Right lobe of liver (tissue), 6 donors: ENCODE measurements at regions not wholly inside any gene's neighbourhood (a gene's known extent, or its start where the extent isn't known, plus 50 kb on each side); places are given as distances from the start of the nearest gene placed in this dataset.
"Not testable (repeated sequence)": the region's sequence is repeated elsewhere in the genome, so short reads cannot be mapped to it uniquely, and the experiment has no call there.

ENCODE experiments used
- ATAC-seq, 4 donors: fragments of 200-7000 bp; cut with Tn5 transposase; one replicate each; pipeline ENCODE4 v1.9.1; 2020; ENCODE audit warnings: mild to moderate bottlenecking in 4 of 4, moderate library complexity in 4 of 4
- DNase-seq, 3 donors: peaks; one replicate each; pipeline ENCODE4 v3.0.0-alpha.2; 2020
- H3K27ac ChIP-seq, 3 donors: fragments of 200-600 bp; one replicate each; pipeline ENCODE4 v1.8.0; 2022
- H3K27me3 ChIP-seq, 2 donors: fragments of 200-600 bp; one replicate each; pipeline ENCODE4 v1.8.0; 2022
- H3K36me3 ChIP-seq, 4 donors: fragments of 200-600 bp; sonication (generic) in 1 of 4; one replicate each; pipeline versions ENCODE4 v1.5.1 to v1.8.0; 2017 to 2022; ENCODE audit warnings: control low read depth in 1 of 4
- H3K4me1 ChIP-seq, 4 donors: fragments of 200-600 bp; sonication (generic) in 1 of 4; one replicate each; pipeline versions ENCODE4 v1.5.1 to v1.8.0; 2017 to 2022; ENCODE audit warnings: control low read depth in 1 of 4
- H3K4me3 ChIP-seq, 3 donors: fragments of 200-600 bp; one replicate each; pipeline ENCODE4 v1.8.0; 2022
- H3K9me3 ChIP-seq, 4 donors: fragments of 200-600 bp; sonication (generic) in 1 of 4; one replicate each; pipeline versions ENCODE4 v1.5.1 to v1.8.0; 2017 to 2022; ENCODE audit warnings: control low read depth in 1 of 4
- CTCF ChIP-seq, 4 donors: fragments of 200-600 bp in 3 of 4; fragments of 450-650 bp in 1 of 4; IDR thresholded peaks; one replicate each; pipeline versions ENCODE4 v1.5.1 to v1.8.0; 2016 to 2022; ENCODE audit warnings: antibody characterized with exemption in 4 of 4, mild to moderate bottlenecking in 2 of 4
- POLR2A ChIP-seq: fragments of 450-650 bp; IDR thresholded peaks from one replicate; pipeline ENCODE4 v1.6.1; 2017; ENCODE audit warnings: antibody characterized with exemption, mild to moderate bottlenecking
- WGBS: methylation state at CpG from one replicate; pipeline ENCODE4 v1.1.6; 2018; ENCODE audit warnings: low coverage, low lambda C conversion rate; ENCODE audit not compliant: insufficient coverage; ENCODE audit errors: missing lambda C conversion rate; 5-methylcytosine and 5-hydroxymethylcytosine counted together
- intact Hi-C, 2 donors: fragments of 100-400 bp; cut with DNase I; formaldehyde crosslinking; loops; one replicate each; pipeline versions ENCODE4 v1.11.2 to v1.14.1; 2022
- donor health status: DM: no; HTN: yes; CAD: no.
- donor health status: DM: no; HTN: no; CAD: no.
- donor health status: DM: no; HTN: no; CAD: no.
- donor health status: DM: no; HTN: yes; CAD: no.
- donor health status: DM: no; HTN: yes; CAD: no.

- WGBS = 53% methylated on average over 8 of the region's 9 CpGs
- no peak for DNase-seq
Measured at GRCh38 chr13:44778761-44779484, 202.8 kb upstream of the TSC22D1 start.

GRCh38 chr13:44775290-44775689, 199.2 kb upstream of the TSC22D1 start:
- H3K9me3 ChIP-seq, H3K4me3 ChIP-seq: not testable (repeated sequence)
- 57% methylated on average over 3 of the region's 3 CpGs for WGBS

More at GRCh38 chr13:44778761-44779484, 202.8 kb upstream of the TSC22D1 start:
- H3K27me3 ChIP-seq = no peaks in the 10 kb centered on the region
- no peak overlapping the region for H3K27ac ChIP-seq
- H3K4me3 ChIP-seq = no peak overlapping the region
- TF ChIP-seq CTCF (IDR thresholded peaks at IDR 0.05) (no peak), POLR2A (no peak)
- intact Hi-C loops = no loop called here
- no peaks in the 10 kb centered on the region for H3K9me3 ChIP-seq
- H3K4me1 ChIP-seq = no peaks in the 10 kb centered on the region
- ATAC-seq = no peak
- no peaks in the 10 kb centered on the region for H3K36me3 ChIP-seq

GRCh38 chr13:44770951-44771350, 194.8 kb upstream of the TSC22D1 start:
- Histone ChIP-seq H3K36me3 (no peaks in the 10 kb centered on the region), H3K4me3 (no peak overlapping the region), H3K27me3 (no peaks in the 10 kb centered on the region), H3K9me3 (no peaks in the 10 kb centered on the region), H3K4me1 (no peaks in the 10 kb centered on the region), H3K27ac (no peak overlapping the region)
- DNase-seq (no peak), ATAC-seq (no peak)
- 80% methylated on average over 5 of the region's 5 CpGs for WGBS
- TF ChIP-seq POLR2A = no peak
- no peak for TF ChIP-seq CTCF (IDR thresholded peaks at IDR 0.05)
- intact Hi-C loops = no loop called here

More at GRCh38 chr13:44775290-44775689, 199.2 kb upstream of the TSC22D1 start:
- H3K27ac ChIP-seq, H3K4me1 ChIP-seq, ATAC-seq, intact Hi-C loops, H3K36me3 ChIP-seq, H3K27me3 ChIP-seq, DNase-seq: not testable (repeated sequence)

- no peaks in the 10 kb centered on the region for H3K27me3 ChIP-seq
- TF ChIP-seq POLR2A (no peak), CTCF (IDR thresholded peaks at IDR 0.05) (no peak)
- WGBS = 64% methylated on average over 3 of the region's 3 CpGs
- no peak for ATAC-seq
- no peaks in the 10 kb centered on the region for H3K4me1 ChIP-seq
- H3K4me3 ChIP-seq = no peak overlapping the region
- H3K9me3 ChIP-seq = no peaks in the 10 kb centered on the region
- H3K27ac ChIP-seq = no peak overlapping the region
- no peak for DNase-seq
- intact Hi-C loops = no loop called here
- H3K36me3 ChIP-seq = no peaks in the 10 kb centered on the region
Measured at GRCh38 chr13:44769686-44770085, 193.6 kb upstream of the TSC22D1 start.

- Histone ChIP-seq H3K4me1 (no peaks in the 10 kb centered on the region), H3K27me3 (no peaks in the 10 kb centered on the region), H3K27ac (no peak overlapping the region), H3K9me3 (no peaks in the 10 kb centered on the region), H3K4me3 (no peak overlapping the region), H3K36me3 (no peaks in the 10 kb centered on the region)
- DNase-seq (no peak), ATAC-seq (no peak)
- TF ChIP-seq POLR2A (no peak), CTCF (IDR thresholded peaks at IDR 0.05) (no peak)
- WGBS = 24% methylated on average over 6 of the region's 6 CpGs
- intact Hi-C loops = no loop called here
Measured at GRCh38 chr13:44768775-44769581, 192.8 kb upstream of the TSC22D1 start.
